ENCODE measurements at regions not wholly inside any gene's neighbourhood (a gene's known extent, or its start where the extent isn't known, plus 50 kb on each side); places are given as distances from the start of the nearest gene placed in this dataset.

DNA sequence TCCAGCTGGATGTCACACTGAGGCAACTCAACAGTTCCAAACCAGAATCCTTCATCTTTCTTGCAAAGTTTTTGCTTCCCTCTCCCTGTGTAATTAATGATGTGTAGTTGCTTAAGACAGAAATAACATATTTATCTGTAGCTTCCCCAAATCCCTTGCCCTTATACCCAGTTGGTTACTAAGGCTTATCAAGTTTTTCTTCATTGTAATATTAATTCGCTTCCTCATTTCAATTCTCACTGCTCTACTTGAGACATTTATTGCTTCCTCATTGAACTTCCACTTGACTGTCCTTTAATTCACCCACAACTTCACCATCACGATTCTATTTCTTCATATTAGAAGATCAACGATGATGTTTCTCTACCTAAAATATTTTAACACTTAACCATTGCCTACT, 386.6 kb upstream of the CPEB2 start:
- TF ChIP-seq, protein P1, sequence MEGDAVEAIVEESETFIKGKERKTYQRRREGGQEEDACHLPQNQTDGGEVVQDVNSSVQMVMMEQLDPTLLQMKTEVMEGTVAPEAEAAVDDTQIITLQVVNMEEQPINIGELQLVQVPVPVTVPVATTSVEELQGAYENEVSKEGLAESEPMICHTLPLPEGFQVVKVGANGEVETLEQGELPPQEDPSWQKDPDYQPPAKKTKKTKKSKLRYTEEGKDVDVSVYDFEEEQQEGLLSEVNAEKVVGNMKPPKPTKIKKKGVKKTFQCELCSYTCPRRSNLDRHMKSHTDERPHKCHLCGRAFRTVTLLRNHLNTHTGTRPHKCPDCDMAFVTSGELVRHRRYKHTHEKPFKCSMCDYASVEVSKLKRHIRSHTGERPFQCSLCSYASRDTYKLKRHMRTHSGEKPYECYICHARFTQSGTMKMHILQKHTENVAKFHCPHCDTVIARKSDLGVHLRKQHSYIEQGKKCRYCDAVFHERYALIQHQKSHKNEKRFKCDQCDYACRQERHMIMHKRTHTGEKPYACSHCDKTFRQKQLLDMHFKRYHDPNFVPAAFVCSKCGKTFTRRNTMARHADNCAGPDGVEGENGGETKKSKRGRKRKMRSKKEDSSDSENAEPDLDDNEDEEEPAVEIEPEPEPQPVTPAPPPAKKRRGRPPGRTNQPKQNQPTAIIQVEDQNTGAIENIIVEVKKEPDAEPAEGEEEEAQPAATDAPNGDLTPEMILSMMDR (IDR thresholded peaks at IDR 0.05; ENCODE audit: low read depth, low read length, poor library complexity, severe bottlenecking), result no peak
- TF ChIP-seq EZH2phosphoT487 (IDR thresholded peaks at IDR 0.05; ENCODE audit: borderline replicate concordance, low read length), result no peak

Data from DOHH2 (cell line).